MG63 (cell line): ENCODE measurements at regions not wholly inside any gene's neighbourhood (a gene's known extent, or its start where the extent isn't known, plus 50 kb on each side); places are given as distances from the start of the nearest gene placed in this dataset.
"Not testable (repeated sequence)": the region's sequence is repeated elsewhere in the genome, so short reads cannot be mapped to it uniquely, and the experiment has no call there.

ENCODE experiments used
- DNase-seq: peaks from one replicate; pipeline ENCODE4 v3.0.0-alpha.2; 2020
- H3K27me3 ChIP-seq: fragments of 250-450 bp; sonication (Bioruptor Pico); 2 replicates; pipeline ENCODE4 v1.5.1; 2020; ENCODE audit warnings: mild to moderate bottlenecking, moderate library complexity
- H3K36me3 ChIP-seq: fragments of 250-450 bp; sonication (Bioruptor Pico); 2 replicates; pipeline ENCODE4 v1.5.1; 2020; ENCODE audit warnings: mild to moderate bottlenecking, moderate library complexity
- H3K4me3 ChIP-seq: fragments of 250-450 bp; sonication (Bioruptor Pico); 2 replicates; pipeline ENCODE4 v1.5.1; 2020; ENCODE audit warnings: mild to moderate bottlenecking, moderate library complexity
- H3K9me3 ChIP-seq: fragments of 250-450 bp; sonication (Bioruptor Pico); 2 replicates; pipeline ENCODE4 v1.5.1; 2020; ENCODE audit warnings: mild to moderate bottlenecking, moderate library complexity

DNA sequence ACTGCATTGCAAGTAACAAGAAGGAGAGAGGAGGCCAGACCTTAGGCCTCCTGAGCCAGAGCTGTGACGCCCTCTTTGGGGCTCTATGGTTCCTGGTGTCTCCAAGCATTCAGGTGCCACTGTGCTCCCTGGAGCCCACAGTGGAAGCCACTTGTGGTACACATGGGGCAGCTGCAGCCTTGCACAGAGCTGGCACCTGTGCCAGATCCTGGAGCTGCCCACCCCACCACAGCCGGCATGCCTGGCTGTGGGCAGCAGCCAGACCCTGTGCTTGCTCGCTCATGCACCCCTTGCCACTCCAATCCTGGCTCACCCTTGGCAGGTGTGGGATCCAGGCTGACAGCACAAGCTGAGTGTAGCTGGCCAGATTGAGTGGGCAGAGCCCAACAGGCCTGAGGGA is 173.8 kb upstream of the SMIM30 start:
- no peaks in the 10 kb centered on the region for H3K36me3 ChIP-seq
- DNase-seq: no peak
- no peaks in the 10 kb centered on the region for H3K27me3 ChIP-seq
- H3K9me3 ChIP-seq: no peaks in the 10 kb centered on the region
- H3K4me3 ChIP-seq: no peak overlapping the region

GRCh38 chr7:113291058-113291457 is 172.7 kb upstream of the SMIM30 start:
- Histone ChIP-seq H3K27me3 (no peaks in the 10 kb centered on the region), H3K9me3 (no peaks in the 10 kb centered on the region), H3K36me3 (no peaks in the 10 kb centered on the region), H3K4me3 (no peak overlapping the region)
- no peak for DNase-seq

DNA sequence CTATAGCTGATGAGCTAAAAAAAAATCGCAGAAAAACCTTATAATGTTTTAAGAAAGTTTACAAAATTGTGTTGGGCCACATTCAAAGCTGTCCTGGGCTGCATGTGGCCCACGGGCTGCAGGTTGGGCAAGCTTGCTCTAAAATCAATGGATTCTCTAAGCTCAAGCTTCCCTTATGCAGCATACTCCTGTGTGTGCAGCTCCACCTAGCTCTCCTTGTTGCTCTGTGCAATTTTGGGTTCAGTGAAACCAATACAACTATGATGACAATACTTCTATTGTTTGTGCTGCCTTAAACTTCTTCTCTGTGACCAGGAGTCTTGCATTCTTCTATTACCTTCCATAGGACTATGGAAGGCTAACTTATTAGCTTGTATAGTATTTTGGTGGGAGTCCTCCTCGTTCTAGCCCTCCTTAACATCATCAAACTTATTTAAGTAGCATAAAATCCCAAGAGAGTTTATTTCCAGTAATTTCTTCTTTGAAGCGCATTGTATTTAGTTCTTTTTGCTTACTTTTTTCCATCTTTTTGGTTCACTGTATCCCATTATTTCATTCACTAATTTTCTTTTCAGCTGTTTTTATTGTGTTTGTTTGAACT is 170.9 kb upstream of the SMIM30 start:
- DNase-seq: no peak
- Histone ChIP-seq H3K9me3 (no peaks in the 10 kb centered on the region), H3K4me3 (no peak overlapping the region), H3K36me3 (no peaks in the 10 kb centered on the region), H3K27me3 (no peaks in the 10 kb centered on the region)

DNA sequence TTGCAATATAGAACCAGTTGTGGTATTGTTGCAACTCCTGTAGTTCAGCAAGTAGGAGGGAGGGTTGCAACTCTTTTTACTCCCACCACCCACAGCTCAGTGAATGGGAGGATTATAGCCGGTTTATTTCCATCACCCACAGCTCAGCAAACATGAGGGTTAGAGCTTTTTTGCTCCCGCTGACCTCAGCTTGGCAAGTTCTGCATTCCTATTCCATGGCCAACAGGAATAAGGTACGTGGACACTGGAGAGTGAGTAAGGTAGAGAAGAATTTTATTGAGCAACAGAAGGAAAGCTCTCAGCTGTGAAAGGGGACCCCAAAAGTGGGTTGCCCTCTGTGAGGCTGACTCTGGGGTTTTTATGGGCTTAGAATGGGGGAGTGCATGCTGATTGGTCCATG is 167.1 kb upstream of the SMIM30 start:
- no peak for DNase-seq
- Histone ChIP-seq H3K36me3 (no peaks in the 10 kb centered on the region), H3K4me3 (no peak overlapping the region), H3K9me3 (no peaks in the 10 kb centered on the region), H3K27me3 (no peaks in the 10 kb centered on the region)

DNA sequence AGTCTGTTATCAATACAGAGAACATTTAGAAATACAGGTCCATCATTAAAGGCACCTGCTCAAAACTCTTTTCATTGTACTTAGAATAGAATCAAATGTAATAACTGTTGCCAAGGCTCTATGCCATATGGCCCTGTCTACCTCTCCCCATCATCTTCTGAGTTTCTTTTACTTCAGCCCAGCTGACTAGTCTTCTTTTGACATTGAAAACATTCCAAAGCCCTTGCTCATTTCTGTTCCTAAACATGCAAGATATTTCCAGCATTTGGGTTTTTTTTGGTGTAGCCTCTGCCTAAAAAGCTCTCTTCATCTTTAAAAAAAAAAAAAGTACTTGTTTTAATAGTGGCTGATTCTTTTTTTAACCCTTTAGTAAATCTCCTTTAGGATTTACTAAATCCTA is 165.5 kb upstream of the SMIM30 start:
- Histone ChIP-seq H3K27me3 (no peaks in the 10 kb centered on the region), H3K4me3 (no peak overlapping the region)
- DNase-seq: no peak

GRCh38 chr7:113282875-113283274 is 164.5 kb upstream of the SMIM30 start:
- H3K9me3 ChIP-seq: no peaks in the 10 kb centered on the region

More for the DNA sequence above, 165.5 kb upstream of the SMIM30 start:
- H3K9me3 ChIP-seq: no peaks in the 10 kb centered on the region
- no peaks in the 10 kb centered on the region for H3K36me3 ChIP-seq

DNA sequence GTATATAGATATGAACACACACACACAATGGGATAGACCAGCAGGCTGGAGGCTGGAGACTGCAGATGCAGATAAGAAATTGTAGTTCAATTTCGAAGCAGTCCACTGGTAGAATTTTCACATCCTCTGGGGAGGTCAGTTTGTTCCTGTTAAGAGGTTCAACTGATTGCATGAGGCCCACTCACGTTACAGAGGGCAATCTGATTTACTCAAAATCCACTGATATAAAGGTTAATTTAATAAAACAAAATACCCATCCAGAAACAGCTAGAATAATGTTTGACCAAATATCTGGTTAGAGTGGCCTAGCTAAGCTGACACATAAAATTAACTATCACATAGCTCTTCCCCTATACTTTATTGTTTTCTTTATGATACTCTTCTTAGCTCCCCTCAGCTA is 162.9 kb upstream of the SMIM30 start:
- DNase-seq: no peak
- Histone ChIP-seq H3K36me3 (no peaks in the 10 kb centered on the region), H3K27me3 (no peaks in the 10 kb centered on the region), H3K9me3 (no peaks in the 10 kb centered on the region), H3K4me3 (no peak overlapping the region)

More at GRCh38 chr7:113282875-113283274, 164.5 kb upstream of the SMIM30 start:
- no peaks in the 10 kb centered on the region for H3K36me3 ChIP-seq
- no peak overlapping the region for H3K4me3 ChIP-seq
- no peaks in the 10 kb centered on the region for H3K27me3 ChIP-seq
- DNase-seq: no peak

DNA sequence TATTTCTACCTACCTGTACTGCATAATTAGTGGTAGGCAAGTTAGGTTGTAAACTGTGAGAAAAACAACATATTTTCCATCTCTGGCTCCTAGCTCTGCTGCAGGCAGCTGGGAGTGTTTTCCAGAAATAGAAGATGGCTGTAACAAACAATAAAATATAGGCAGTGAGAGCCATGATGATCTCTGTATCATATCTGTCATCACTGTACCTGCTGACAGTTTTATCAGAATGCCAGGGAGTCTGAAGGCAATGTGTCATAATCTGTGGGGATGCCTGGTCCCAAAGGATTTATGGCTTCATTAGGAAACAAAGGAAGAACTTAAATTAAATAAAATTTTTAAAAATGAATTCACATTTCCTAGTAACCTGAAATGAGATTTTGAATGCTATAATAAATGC is 160.9 kb upstream of the SMIM30 start:
- no peak for DNase-seq
- Histone ChIP-seq H3K36me3 (no peaks in the 10 kb centered on the region), H3K9me3 (no peaks in the 10 kb centered on the region), H3K27me3 (no peaks in the 10 kb centered on the region), H3K4me3 (no peak overlapping the region)

DNA sequence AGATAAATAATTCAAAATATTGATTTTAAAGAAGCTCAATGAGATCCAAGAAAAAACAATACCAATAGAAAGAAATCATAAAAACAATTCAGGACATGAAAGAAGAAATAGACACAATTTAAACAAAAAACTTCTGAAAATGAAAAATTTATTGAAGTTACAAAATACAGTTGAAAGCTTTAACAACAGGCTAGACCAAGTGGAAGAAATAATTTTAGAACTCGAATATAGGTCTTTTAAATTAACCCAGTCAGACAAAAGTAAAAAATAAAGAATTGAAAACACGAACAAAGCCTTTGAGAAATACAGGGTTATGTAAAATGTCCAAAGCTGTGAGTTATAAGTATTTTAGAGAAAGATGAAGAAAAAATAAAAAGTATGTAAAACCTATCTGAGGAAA is 152.4 kb upstream of the SMIM30 start:
- H3K9me3 ChIP-seq: no peaks in the 10 kb centered on the region
- DNase-seq: no peak
- no peaks in the 10 kb centered on the region for H3K27me3 ChIP-seq
- no peaks in the 10 kb centered on the region for H3K36me3 ChIP-seq
- H3K4me3 ChIP-seq: no peak overlapping the region

DNA sequence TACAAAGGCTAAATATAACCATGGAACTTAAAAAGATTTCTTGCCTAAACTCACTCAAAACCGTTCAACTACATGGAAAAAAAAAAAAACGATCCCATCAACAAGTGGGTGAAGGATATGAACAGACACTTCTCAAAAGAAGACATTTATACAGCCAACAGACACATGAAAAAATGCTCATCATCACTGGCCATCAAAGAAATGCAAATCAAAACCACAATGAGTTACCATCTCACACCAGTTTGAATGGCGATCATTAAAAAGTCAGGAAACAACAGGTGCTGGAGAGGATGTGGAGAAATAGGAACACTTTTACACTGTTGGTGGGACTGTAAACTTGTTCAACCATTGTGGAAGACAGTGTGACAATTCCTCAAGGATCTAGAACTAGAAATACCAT is 151.2 kb upstream of the SMIM30 start:
- H3K4me3 ChIP-seq, H3K36me3 ChIP-seq, DNase-seq, H3K9me3 ChIP-seq, H3K27me3 ChIP-seq: not testable (repeated sequence)

DNA sequence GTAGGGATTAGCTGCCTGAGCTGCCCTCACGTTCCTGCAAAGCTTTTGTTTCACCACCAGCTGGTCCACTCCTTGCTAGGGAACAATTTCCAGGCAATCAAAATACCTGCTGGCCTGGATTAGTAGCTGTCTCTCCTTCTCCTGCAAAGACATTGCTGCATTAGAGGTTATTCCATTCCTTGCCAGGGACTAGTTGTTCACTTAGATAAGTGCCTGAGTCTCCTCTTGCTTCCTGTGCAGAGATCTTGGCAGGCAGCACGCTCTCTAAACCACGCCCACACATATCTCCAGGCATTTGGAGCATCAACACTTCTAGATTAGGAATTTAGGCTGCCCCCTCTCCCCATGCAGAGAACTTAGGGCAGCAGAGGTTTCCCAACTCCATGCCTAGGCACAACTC is 150.4 kb upstream of the SMIM30 start:
- DNase-seq: no peak
- H3K9me3 ChIP-seq: no peaks in the 10 kb centered on the region
- H3K36me3 ChIP-seq: no peaks in the 10 kb centered on the region
- no peak overlapping the region for H3K4me3 ChIP-seq
- H3K27me3 ChIP-seq: no peaks in the 10 kb centered on the region

GRCh38 chr7:113267885-113268284 is 149.5 kb upstream of the SMIM30 start:
- Histone ChIP-seq H3K36me3 (no peaks in the 10 kb centered on the region), H3K27me3 (no peaks in the 10 kb centered on the region), H3K9me3 (no peaks in the 10 kb centered on the region), H3K4me3 (no peak overlapping the region)
- no peak for DNase-seq

- no peak overlapping the region for H3K4me3 ChIP-seq
- no peaks in the 10 kb centered on the region for H3K27me3 ChIP-seq
- no peaks in the 10 kb centered on the region for H3K36me3 ChIP-seq
- DNase-seq: no peak
- H3K9me3 ChIP-seq: no peaks in the 10 kb centered on the region
Observed at GRCh38 chr7:113267271-113267670, 148.9 kb upstream of the SMIM30 start.

DNA sequence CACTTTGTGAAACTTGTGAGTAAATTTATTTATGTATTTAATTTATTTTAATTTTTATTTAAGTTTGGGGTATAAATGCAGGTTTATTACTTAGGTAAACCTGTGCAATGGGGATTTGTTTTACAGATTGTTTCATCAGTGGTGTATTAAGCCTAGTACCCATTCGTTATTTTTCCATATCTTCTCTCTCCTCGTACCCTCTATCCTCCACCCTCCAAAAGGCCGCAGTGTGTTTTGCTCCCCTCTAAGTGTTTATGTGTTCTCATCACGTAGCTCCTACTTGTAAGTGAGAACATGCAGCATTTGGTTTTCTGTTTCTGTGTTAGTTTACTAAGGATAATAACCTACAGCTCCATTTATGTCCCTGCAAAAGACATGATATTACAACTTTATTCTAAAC is 145.4 kb upstream of the SMIM30 start:
- no peaks in the 10 kb centered on the region for H3K27me3 ChIP-seq

DNA sequence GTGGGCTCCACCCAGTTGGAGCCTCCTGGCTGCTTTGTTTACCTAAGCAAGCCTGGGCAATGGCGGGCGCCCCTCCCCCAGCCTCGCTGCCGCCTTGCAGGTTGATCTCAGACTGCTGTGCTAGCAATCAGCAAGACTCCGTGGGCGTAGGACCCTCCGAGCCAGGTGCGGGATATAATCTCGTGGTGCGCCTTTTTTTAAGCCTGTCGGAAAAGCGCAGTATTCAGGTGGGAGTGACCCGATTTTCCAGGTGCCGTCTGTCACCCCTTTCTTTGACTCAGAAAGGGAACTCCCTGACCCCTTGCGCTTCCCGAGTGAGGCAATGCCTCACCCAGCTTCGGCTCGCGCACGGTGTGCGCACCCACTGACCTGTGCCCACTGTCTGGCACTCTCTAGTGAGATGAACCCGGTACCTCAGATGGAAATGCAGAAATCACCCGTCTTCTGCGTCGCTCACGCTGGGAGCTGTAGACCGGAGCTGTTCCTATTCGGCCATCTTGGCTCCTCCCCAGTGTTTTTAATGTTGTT is 144.9 kb upstream of the SMIM30 start:
- not testable (repeated sequence) for DNase-seq, H3K4me3 ChIP-seq, H3K9me3 ChIP-seq, H3K27me3 ChIP-seq, H3K36me3 ChIP-seq

More for the DNA sequence above, 145.4 kb upstream of the SMIM30 start:
- no peaks in the 10 kb centered on the region for H3K9me3 ChIP-seq
- no peaks in the 10 kb centered on the region for H3K36me3 ChIP-seq
- no peak for DNase-seq
- H3K4me3 ChIP-seq: no peak overlapping the region

- Histone ChIP-seq H3K27me3 (no peaks in the 10 kb centered on the region), H3K4me3 (peak overlapping the region; percentile 5), H3K9me3 (no peaks in the 10 kb centered on the region), H3K36me3 (no peaks in the 10 kb centered on the region)
- DNase-seq: no peak
Observed at GRCh38 chr7:113256883-113257531, 138.7 kb upstream of the SMIM30 start.

GRCh38 chr7:113247198-113247597 is 128.8 kb upstream of the SMIM30 start:
- Histone ChIP-seq H3K27me3 (no peaks in the 10 kb centered on the region), H3K4me3 (no peak overlapping the region), H3K36me3 (no peaks in the 10 kb centered on the region), H3K9me3 (no peaks in the 10 kb centered on the region)
- no peak for DNase-seq

DNA sequence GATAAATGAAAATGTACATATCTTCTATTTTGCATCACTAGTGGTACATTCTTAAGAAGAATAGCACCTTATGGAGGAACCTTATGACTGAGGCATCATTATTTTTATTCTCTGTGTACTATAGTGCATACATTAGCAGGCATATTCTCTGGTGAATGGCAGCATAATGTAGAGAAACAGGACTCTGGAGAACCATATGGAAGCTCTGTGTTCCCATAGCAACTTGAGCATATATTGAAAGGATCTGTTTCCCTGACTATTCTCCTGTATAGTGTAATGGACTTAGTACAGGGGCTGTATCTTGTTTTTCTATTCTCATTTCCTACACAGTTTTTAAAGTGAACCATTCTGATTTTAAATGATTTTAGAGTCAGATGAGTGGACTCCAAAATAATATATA is 128.4 kb upstream of the SMIM30 start:
- Histone ChIP-seq H3K36me3 (no peaks in the 10 kb centered on the region), H3K4me3 (no peak overlapping the region), H3K9me3 (no peaks in the 10 kb centered on the region), H3K27me3 (no peaks in the 10 kb centered on the region)
- no peak for DNase-seq
